ENCODE measurements at regions not wholly inside any gene's neighbourhood (a gene's known extent, or its start where the extent isn't known, plus 50 kb on each side); places are given as distances from the start of the nearest gene placed in this dataset.

- no peak for TF ChIP-seq CUX1 (CRISPR knock-in tag; IDR thresholded peaks at IDR 0.05)
These were observed 1093.7 kb upstream of the ACO1 start (continued) for GRCh38 chr9:31290731-31291130.

- FAIRE-seq (no peak), ATAC-seq (no peak), DNase-seq (ENCODE audit: extremely low read depth in 1 of 4, low spot score in 3 of 4) (no peak)
- Histone ChIP-seq H2AFZ (ENCODE audit: low read depth, low read length) (no peak overlapping the region), H3K4me2 (ENCODE audit: insufficient read depth, low read length) (no peak overlapping the region), H3K9ac (ENCODE audit: insufficient read depth in 1 of 2, low read depth in 2 of 2, low read length in 2 of 2) (no peak overlapping the region), H3K9me1 (ENCODE audit: control insufficient read depth, insufficient read depth, low read length) (no peaks in the 10 kb centered on the region), H3K79me2 (ENCODE audit: control insufficient read depth, insufficient read depth, low read length) (no peaks in the 10 kb centered on the region), H3K27me3 (ENCODE audit: control insufficient read depth in 2 of 2, insufficient read depth in 2 of 2, low read length in 2 of 2) (no peaks in the 10 kb centered on the region), H3K36me3 (ENCODE audit: control insufficient read depth, insufficient read depth, low read length) (no peaks in the 10 kb centered on the region), H4K20me1 (replicated peaks; ENCODE audit: control insufficient read depth, insufficient read depth, low read length) (no peaks in the 10 kb centered on the region), H3K27ac (ENCODE audit: extremely low read depth, low read depth, low read length) (no peak overlapping the region), H3K9me3 (replicated peaks; ENCODE audit: control insufficient read depth, insufficient read depth, low read depth, low read length) (no peaks in the 10 kb centered on the region), H3K4me3 (no peak overlapping the region), H3K4me1 (replicated peaks in 1 of 2; ENCODE audit: control insufficient read depth in 2 of 2, insufficient read depth in 2 of 2, low read length in 2 of 2) (no peaks in the 10 kb centered on the region)
- in situ Hi-C loops (cut with MboI) (no loop called here), intact Hi-C loops (cut with micrococcal nuclease) (no loop called here)
- no CpG with 5 or more reads among the region's 4 CpGs for WGBS (ENCODE audit: insufficient coverage, low coverage, missing lambda C conversion rate)
- ChIA-PET CTCF (ENCODE audit: low intra/inter-chr PET ratio) (no interaction called here), POLR2A (no interaction called here)
- BruUV-seq (replicated peaks), result no TSS peak
- TF ChIP-seq ZNF274 (IDR thresholded peaks at IDR 0.05; ENCODE audit: borderline replicate concordance, low read depth, low read length) (no peak), ETS2 (tag; IDR thresholded peaks at IDR 0.05; ENCODE audit: borderline replicate concordance, poor library complexity, severe bottlenecking) (no peak), TAF9B (IDR thresholded peaks at IDR 0.05; ENCODE audit: partially characterized antibody) (no peak), ZNF280B (CRISPR knock-in tag; IDR thresholded peaks at IDR 0.05) (no peak), KDM5B (IDR thresholded peaks at IDR 0.05; ENCODE audit: insufficient replicate concordance, low read depth, low read length) (no peak), ELK1 (CRISPR knock-in tag; IDR thresholded peaks at IDR 0.05) (no peak), MYC (IDR thresholded peaks at IDR 0.05; ENCODE audit: low read depth, low read length) (no peak), MYC (CRISPR knock-in tag; IDR thresholded peaks at IDR 0.05; ENCODE audit: borderline replicate concordance, low read depth) (no peak)
These were observed 1081.6 kb upstream of the ACO1 start for GRCh38 chr9:31302620-31303418.

All from K562 (cell line).